MCF 10A (cell line): ENCODE measurements at regions not wholly inside any gene's neighbourhood (a gene's known extent, or its start where the extent isn't known, plus 50 kb on each side); places are given as distances from the start of the nearest gene placed in this dataset.

Source experiments
- BruUV-seq: library from RNA; stranded (reverse); fragments of 400-500 nt; replicated peaks from 2 replicates; lab custom pipeline; 2021; lab: Mats Ljungman, UMichigan
- CTCF ChIA-PET: fragments of 300-600 bp; sonication (Branson Sonifier 250); formaldehyde crosslinking; extraction: SDS; loops from one replicate; lab custom pipeline; 2021; ENCODE audit warnings: antibody characterized with exemption, inconsistent platforms; lab: Yijun Ruan, JAX
- POLR2A ChIA-PET: fragments of 300-600, 350-650 bp; sonication (Branson Sonifier 250); formaldehyde crosslinking; extraction: SDS; loops from one replicate; lab custom pipeline; 2020; ENCODE audit warnings: antibody characterized with exemption, inconsistent platforms; lab: Yijun Ruan, JAX
- DNase-seq: peaks from one replicate; pipeline ENCODE4 v3.0.0-alpha.2; 2018; ENCODE audit not compliant: unreplicated experiment
- H3K27ac Mint-ChIP-seq: one replicate; pipeline ENCODE4 v1.8.0; 2022; ENCODE audit warnings: mild to moderate bottlenecking, low read depth, mixed read lengths; ENCODE audit not compliant: unreplicated experiment
- H3K27me3 Mint-ChIP-seq: one replicate; pipeline ENCODE4 v1.8.0; 2022; ENCODE audit warnings: mixed read lengths; ENCODE audit not compliant: insufficient read depth, unreplicated experiment
- H3K36me3 Mint-ChIP-seq: one replicate; pipeline ENCODE4 v1.8.0; 2022; ENCODE audit warnings: mild to moderate bottlenecking, moderate library complexity, mixed read lengths; ENCODE audit not compliant: insufficient read depth, unreplicated experiment
- H3K4me1 Mint-ChIP-seq: one replicate; pipeline ENCODE4 v1.8.0; 2022; ENCODE audit warnings: mixed read lengths; ENCODE audit not compliant: insufficient read depth, unreplicated experiment
- H3K4me3 Mint-ChIP-seq: one replicate; pipeline ENCODE4 v1.8.0; 2022; ENCODE audit warnings: mild to moderate bottlenecking, moderate library complexity, mixed read lengths; ENCODE audit not compliant: unreplicated experiment
- H3K9me3 Mint-ChIP-seq: one replicate; pipeline ENCODE4 v1.8.0; 2022; ENCODE audit warnings: mixed read lengths; ENCODE audit not compliant: unreplicated experiment
- CTCF ChIP-seq: fragments of 200-600 bp; IDR thresholded peaks from one replicate; pipeline ENCODE4 v1.8.0; 2022; ENCODE audit warnings: antibody characterized with exemption, mild to moderate bottlenecking; ENCODE audit not compliant: unreplicated experiment
- intact Hi-C: fragments of 100-400 bp; cut with micrococcal nuclease; formaldehyde crosslinking; loops from 2 replicates; pipeline ENCODE4 v1.14.1; 2022

GRCh38 chr6:66145867-66146266 lies 438.8 kb upstream of the EYS start:
- ChIA-PET POLR2A (interaction anchor here (0.5 kb wide), 1 partner anchor 159 kb away, joined by 3 read pairs; no protein-coding TSS in a partner anchor), CTCF (no interaction called here)
- DNase-seq, result no peak
- no peak overlapping the region for H3K27ac Mint-ChIP-seq
- BruUV-seq, result no TSS peak
- intact Hi-C loops, result no loop called here
- no peaks in the 10 kb centered on the region for H3K27me3 Mint-ChIP-seq
- H3K9me3 Mint-ChIP-seq, result peaks cover 11% of the 10 kb centered on the region
- H3K4me3 Mint-ChIP-seq, result no peak overlapping the region
- TF ChIP-seq CTCF, result no peak
- peaks cover 1% of the 10 kb centered on the region for H3K36me3 Mint-ChIP-seq
- H3K4me1 Mint-ChIP-seq, result no peaks in the 10 kb centered on the region

DNA sequence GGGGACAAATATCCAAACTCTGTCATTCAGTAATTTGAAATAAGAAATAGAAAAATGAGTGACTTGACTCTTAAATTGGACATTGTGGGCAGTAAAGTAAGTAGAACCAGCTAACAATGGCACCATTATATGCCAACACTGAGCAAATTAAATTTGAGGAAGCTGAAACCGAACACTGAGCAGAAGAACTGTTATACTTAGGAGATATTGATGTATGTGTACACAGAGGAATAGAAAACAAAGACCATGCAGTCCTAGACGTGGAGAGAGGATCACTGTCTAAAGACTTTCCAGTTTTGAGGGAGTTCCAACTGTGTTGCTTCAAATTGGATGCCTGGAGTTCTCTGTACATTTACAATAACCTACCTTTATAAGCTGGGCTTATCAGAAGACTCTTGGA lies 427.0 kb upstream of the EYS start:
- intact Hi-C loops, result no loop called here

DNA sequence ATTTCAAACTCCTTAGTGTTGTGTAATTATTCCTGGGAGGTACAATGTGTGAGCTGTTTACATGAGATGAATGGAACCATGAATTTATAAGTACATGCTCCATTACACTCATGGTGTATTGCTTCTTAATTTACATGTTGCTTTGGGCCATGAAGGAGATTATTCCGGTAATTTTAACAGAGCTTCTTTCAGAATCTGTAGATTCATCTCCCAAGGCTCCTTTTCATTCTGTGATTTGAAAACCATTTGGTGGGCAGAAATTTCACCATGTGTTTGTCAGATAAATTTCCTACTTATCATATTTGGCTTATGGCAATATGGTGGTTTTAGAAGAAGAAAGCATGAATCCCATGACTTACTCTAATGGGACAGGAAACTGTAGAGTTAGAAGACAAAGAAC lies 421.6 kb upstream of the EYS start:
- CTCF ChIA-PET, result interaction anchor here (0.6 kb wide), 1 partner anchor 537 kb away, joined by 3 read pairs; no protein-coding TSS in a partner anchor
- Mint-ChIP-seq H3K36me3 (no peaks in the 10 kb centered on the region), H3K9me3 (no peaks in the 10 kb centered on the region), H3K27me3 (no peaks in the 10 kb centered on the region), H3K4me3 (no peak overlapping the region), H3K27ac (no peak overlapping the region), H3K4me1 (peaks cover 5% of the 10 kb centered on the region)
- intact Hi-C loops, result no loop called here
- DNase-seq, result no peak
- no peak for TF ChIP-seq CTCF
- no TSS peak for BruUV-seq
- POLR2A ChIA-PET, result no interaction called here

More for the DNA sequence above, 427.0 kb upstream of the EYS start:
- Mint-ChIP-seq H3K9me3 (no peaks in the 10 kb centered on the region), H3K27me3 (no peaks in the 10 kb centered on the region), H3K27ac (no peak overlapping the region), H3K4me1 (no peaks in the 10 kb centered on the region), H3K36me3 (no peaks in the 10 kb centered on the region), H3K4me3 (no peak overlapping the region)
- BruUV-seq, result no TSS peak
- ChIA-PET POLR2A (no interaction called here), CTCF (no interaction called here)
- TF ChIP-seq CTCF, result no peak
- no peak for DNase-seq

DNA sequence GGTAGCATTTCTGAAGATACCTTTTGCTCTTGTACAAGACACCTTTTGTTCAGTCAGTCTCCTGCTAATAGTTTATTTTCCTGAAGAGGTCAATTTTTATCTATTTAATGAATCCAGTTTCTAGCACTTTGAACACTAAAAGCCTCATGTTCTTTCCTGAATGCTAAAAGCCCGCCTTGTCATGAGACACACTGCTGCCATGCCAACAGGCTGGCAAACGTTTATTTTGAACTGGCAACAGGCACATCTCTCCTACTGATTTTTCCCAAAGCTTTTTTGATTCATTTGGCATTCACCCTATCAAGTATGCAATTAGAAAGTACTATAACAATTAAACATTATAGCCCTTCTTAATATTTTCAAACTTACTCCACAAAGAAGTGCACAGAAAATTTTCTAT lies 421.2 kb upstream of the EYS start:
- POLR2A ChIA-PET, result no interaction called here
- peaks cover 5% of the 10 kb centered on the region for H3K4me1 Mint-ChIP-seq
- no TSS peak for BruUV-seq
- CTCF ChIA-PET, result interaction anchor here (0.6 kb wide), 1 partner anchor 536 kb away, joined by 3 read pairs; no protein-coding TSS in a partner anchor
- H3K27ac Mint-ChIP-seq, result no peak overlapping the region
- H3K9me3 Mint-ChIP-seq, result no peaks in the 10 kb centered on the region
- no peak for DNase-seq
- H3K4me3 Mint-ChIP-seq, result no peak overlapping the region
- no peak for TF ChIP-seq CTCF
- H3K27me3 Mint-ChIP-seq, result no peaks in the 10 kb centered on the region
- intact Hi-C loops, result no loop called here
- no peaks in the 10 kb centered on the region for H3K36me3 Mint-ChIP-seq
